IMR-90 (cell line): ENCODE measurements at regions not wholly inside any gene's neighbourhood (a gene's known extent, or its start where the extent isn't known, plus 50 kb on each side); places are given as distances from the start of the nearest gene placed in this dataset.

Experiments used
- ATAC-seq: fragments of 200-7000 bp; cut with Tn5 transposase; 2 replicates; pipeline ENCODE4 v1.9.1; 2020; ENCODE audit warnings: low read depth, mild to moderate bottlenecking, moderate library complexity
- BruUV-seq: library from RNA; stranded (reverse); fragments of 400-500 nt; replicated peaks from 2 replicates; lab custom pipeline; 2021; lab: Mats Ljungman, UMichigan
- CTCF ChIA-PET: fragments of 300-600 bp; formaldehyde crosslinking; extraction: SDS; loops from one replicate; lab custom pipeline; 2021; ENCODE audit warnings: antibody characterized with exemption; lab: Yijun Ruan, JAX
- POLR2A ChIA-PET: fragments of 300-600 bp; sonication (Branson Sonifier 250); formaldehyde crosslinking; loops from one replicate; lab custom pipeline; 2022; ENCODE audit warnings: antibody characterized with exemption; ENCODE audit not compliant: unreplicated experiment; lab: Charles Lee
- DNase-seq: peaks from one replicate; pipeline ENCODE4 v3.0.0; 2013
- H2AFZ ChIP-seq: replicated peaks from 2 replicates; pipeline ENCODE3; 2013; ENCODE audit warnings: low read length, mild to moderate bottlenecking; ENCODE audit not compliant: poor library complexity
- H2AK5ac ChIP-seq: 2 replicates; pipeline ENCODE4 v1.6.1; 2013; ENCODE audit warnings: low read depth, low read length, inconsistent platforms
- H2AK9ac ChIP-seq: replicated peaks from 2 replicates; pipeline ENCODE3; 2013; ENCODE audit warnings: mild to moderate bottlenecking, low read depth, low read length, moderate library complexity; ENCODE audit not compliant: poor library complexity
- H2BK120ac ChIP-seq: 2 replicates; pipeline ENCODE4 v1.6.1; 2013; ENCODE audit warnings: low read depth, low read length, inconsistent platforms
- H2BK15ac ChIP-seq: 3 replicates; pipeline ENCODE4 v1.6.1; 2013; ENCODE audit warnings: low read depth, low read length, inconsistent platforms
- H2BK20ac ChIP-seq: 2 replicates; pipeline ENCODE4 v1.6.1; 2013; ENCODE audit warnings: low read depth, mild to moderate bottlenecking, inconsistent platforms, low read length, moderate library complexity
- H2BK5ac ChIP-seq: 2 replicates; pipeline ENCODE4 v1.6.1; 2013; ENCODE audit warnings: mild to moderate bottlenecking, low read depth, low read length, inconsistent platforms; ENCODE audit not compliant: poor library complexity, severe bottlenecking
- H3K14ac ChIP-seq: replicated peaks from 2 replicates; pipeline ENCODE4 v1.6.1; 2013; ENCODE audit warnings: low read depth, low read length, inconsistent platforms
- H3K18ac ChIP-seq: 2 replicates; pipeline ENCODE4 v1.6.1; 2013; ENCODE audit warnings: low read depth, low read length, control low read depth
- H3K23ac ChIP-seq: 2 replicates; pipeline ENCODE4 v1.6.1; 2013; ENCODE audit warnings: low read depth, low read length, inconsistent platforms
- H3K27ac ChIP-seq: 2 replicates; pipeline ENCODE4 v1.5.1; 2013; ENCODE audit warnings: mild to moderate bottlenecking, control low read depth, low read length; ENCODE audit not compliant: insufficient read depth
- H3K27me3 ChIP-seq: 2 replicates; pipeline ENCODE4 v1.6.1; 2013; ENCODE audit warnings: low read length; ENCODE audit not compliant: control insufficient read depth, insufficient read depth
- H3K36me3 ChIP-seq: 2 replicates; pipeline ENCODE4 v1.6.1; 2013; ENCODE audit warnings: low read length, mixed read lengths; ENCODE audit not compliant: control insufficient read depth, insufficient read depth
- H3K4ac ChIP-seq: 2 replicates; pipeline ENCODE4 v1.6.1; 2013; ENCODE audit warnings: low read depth, low read length, inconsistent platforms
- H3K4me1 ChIP-seq: 2 replicates; pipeline ENCODE4 v1.6.1; 2013; ENCODE audit warnings: low read length, mixed read lengths; ENCODE audit not compliant: control insufficient read depth, insufficient read depth
- H3K4me2 ChIP-seq: 2 replicates; pipeline ENCODE4 v1.6.1; 2013; ENCODE audit warnings: low read depth, mild to moderate bottlenecking, control low read depth, low read length, moderate library complexity
- H3K4me3 ChIP-seq: 2 replicates; pipeline ENCODE4 v1.5.1; 2013; ENCODE audit warnings: low read depth, mild to moderate bottlenecking, control low read depth, low read length, moderate library complexity; ENCODE audit not compliant: insufficient read depth
- H3K56ac ChIP-seq: 2 replicates; pipeline ENCODE4 v1.6.1; 2013; ENCODE audit warnings: low read length, inconsistent platforms; ENCODE audit not compliant: insufficient read depth; ENCODE audit errors: extremely low read depth
- H3K79me1 ChIP-seq, 2 experiments: 2 replicates each; pipeline ENCODE4 v1.6.1; 2013; ENCODE audit warnings: low read length in 2 of 2, inconsistent platforms in 1 of 2, low read depth in 1 of 2
- H3K9ac ChIP-seq: 2 replicates; pipeline ENCODE4 v1.6.1; 2013; ENCODE audit warnings: low read depth, low read length, control low read depth
- H3K9me1 ChIP-seq: 2 replicates; pipeline ENCODE4 v1.6.1; 2013; ENCODE audit warnings: low read length, inconsistent platforms; ENCODE audit not compliant: insufficient read depth
- H3K9me3 ChIP-seq: 2 replicates; pipeline ENCODE4 v1.6.1; 2013; ENCODE audit warnings: low read length; ENCODE audit not compliant: control insufficient read depth, insufficient read depth
- H4K20me1 ChIP-seq: 2 replicates; pipeline ENCODE4 v1.6.1; 2013; ENCODE audit warnings: low read length, inconsistent platforms; ENCODE audit not compliant: insufficient read depth
- H4K5ac ChIP-seq: 2 replicates; pipeline ENCODE4 v1.6.1; 2013; ENCODE audit warnings: mild to moderate bottlenecking, low read depth, low read length, control low read depth
- H4K8ac ChIP-seq, 2 experiments: 2 replicates each; pipeline ENCODE4 v1.6.1; 2013; ENCODE audit warnings: low read depth in 2 of 2, low read length in 2 of 2, control low read depth in 1 of 2, inconsistent platforms in 1 of 2
- H4K91ac ChIP-seq: 2 replicates; pipeline ENCODE4 v1.6.1; 2013; ENCODE audit warnings: low read depth, low read length, inconsistent platforms; ENCODE audit not compliant: insufficient read depth
- CHD1 ChIP-seq: IDR thresholded peaks from 2 replicates; pipeline ENCODE4 v1.6.1; 2012; ENCODE audit warnings: low read depth, low read length, improper control_type of control experiment
- FOS ChIP-seq: fragments of 150-350 bp; IDR thresholded peaks from 2 replicates; pipeline ENCODE4 v1.6.1; 2016; ENCODE audit warnings: low read depth, low read length
- POLR2A ChIP-seq: IDR thresholded peaks from 2 replicates; pipeline ENCODE4 v1.6.1; 2012; ENCODE audit warnings: mild to moderate bottlenecking, low read depth, low read length
- RAD21 ChIP-seq: IDR thresholded peaks from 2 replicates; pipeline ENCODE4 v1.6.1; 2012; ENCODE audit warnings: low read length, improper control_type of control experiment
- RCOR1 ChIP-seq: IDR thresholded peaks from 2 replicates; pipeline ENCODE4 v1.6.1; 2012; ENCODE audit warnings: mild to moderate bottlenecking, low read length, improper control_type of control experiment; ENCODE audit not compliant: insufficient replicate concordance
- WGBS, 2 experiments: methylation state at CpG; one replicate each; pipeline versions ENCODE4 v1.1.5 to v1.1.7; 2013; ENCODE audit warnings: missing lambda C conversion rate in 2 of 2; ENCODE audit not compliant: insufficient read length in 1 of 2; ENCODE audit errors: extremely low coverage in 2 of 2; 5-methylcytosine and 5-hydroxymethylcytosine counted together
- dilution Hi-C: fragments of 300-500 bp; cut with HindIII; formaldehyde crosslinking; loops from one replicate; pipeline ENCODE4 v1.14.3; 2018; ENCODE audit warnings: low sequenced_read_pairs; ENCODE audit not compliant: unreplicated experiment
- in situ Hi-C: fragments of 300-500 bp; cut with MboI; formaldehyde crosslinking; loops from 3 replicates; pipeline ENCODE4 v1.14.3; 2019; ENCODE audit warnings: low sequenced_read_pairs, inconsistent platforms, mixed read lengths
- intact Hi-C: fragments of 100-400 bp; cut with micrococcal nuclease; formaldehyde crosslinking; loops from 2 replicates; pipeline ENCODE4 v1.10.0; 2022
- TF ChIP-seq, protein P1 (sequence below): fragments of 150-350 bp; IDR thresholded peaks from 2 replicates; pipeline ENCODE4 v1.6.1; 2016; ENCODE audit warnings: low read depth, mild to moderate bottlenecking, low read length, moderate library complexity, borderline replicate concordance

- TF ChIP-seq, protein P1, sequence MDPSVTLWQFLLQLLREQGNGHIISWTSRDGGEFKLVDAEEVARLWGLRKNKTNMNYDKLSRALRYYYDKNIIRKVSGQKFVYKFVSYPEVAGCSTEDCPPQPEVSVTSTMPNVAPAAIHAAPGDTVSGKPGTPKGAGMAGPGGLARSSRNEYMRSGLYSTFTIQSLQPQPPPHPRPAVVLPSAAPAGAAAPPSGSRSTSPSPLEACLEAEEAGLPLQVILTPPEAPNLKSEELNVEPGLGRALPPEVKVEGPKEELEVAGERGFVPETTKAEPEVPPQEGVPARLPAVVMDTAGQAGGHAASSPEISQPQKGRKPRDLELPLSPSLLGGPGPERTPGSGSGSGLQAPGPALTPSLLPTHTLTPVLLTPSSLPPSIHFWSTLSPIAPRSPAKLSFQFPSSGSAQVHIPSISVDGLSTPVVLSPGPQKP: no peak
- no peak for TF ChIP-seq POLR2A
These were observed 63.3 kb upstream of the BANK1 start (continued) for GRCh38 chr4:101727238-101727637.

DNA sequence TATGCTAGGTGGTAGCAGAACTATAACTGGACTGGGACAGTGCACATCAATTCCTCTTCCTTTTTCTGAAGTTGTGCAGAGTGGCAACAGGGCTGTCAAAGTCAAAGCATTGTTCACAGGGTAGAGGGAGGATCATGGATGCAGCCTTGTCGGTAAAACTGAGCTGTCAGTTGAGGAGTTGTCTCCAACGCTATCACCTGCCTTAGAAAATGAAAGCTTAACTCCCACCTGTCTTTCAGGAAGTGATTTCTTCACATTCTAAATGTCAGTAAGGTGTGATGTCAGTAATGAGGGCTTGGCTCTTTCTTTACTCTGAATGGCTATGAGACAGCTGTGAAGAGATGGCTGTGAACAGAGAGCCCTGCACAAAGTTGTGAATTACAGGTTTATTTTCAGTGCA, 66.4 kb upstream of the BANK1 start:
- Histone ChIP-seq H2AK9ac (no peak overlapping the region), H4K8ac (no peak overlapping the region), H3K27me3 (no peaks in the 10 kb centered on the region), H3K4me2 (no peak overlapping the region), H3K27ac (no peak overlapping the region), H3K56ac (no peak overlapping the region), H4K20me1 (no peaks in the 10 kb centered on the region), H3K9me1 (no peaks in the 10 kb centered on the region), H3K23ac (no peak overlapping the region), H4K91ac (no peak overlapping the region), H3K4ac (no peak overlapping the region), H2BK5ac (no peak overlapping the region), H3K9me3 (no peaks in the 10 kb centered on the region), H2BK15ac (no peak overlapping the region), H3K18ac (no peak overlapping the region), H2AFZ (no peak overlapping the region), H3K4me3 (no peak overlapping the region), H3K36me3 (no peaks in the 10 kb centered on the region), H4K5ac (no peak overlapping the region), H2AK5ac (no peak overlapping the region), H3K9ac (no peak overlapping the region), H2BK120ac (no peak overlapping the region), H2BK20ac (no peak overlapping the region), H3K14ac (no peak overlapping the region), H3K79me1 (no peaks in the 10 kb centered on the region), H3K4me1 (no peaks in the 10 kb centered on the region)
- CTCF ChIA-PET: no interaction called here
- DNase-seq: no peak
- intact Hi-C loops: no loop called here
- no peak for ATAC-seq
- POLR2A ChIA-PET: no interaction called here
- dilution Hi-C loops: no loop called here
- in situ Hi-C loops: no loop called here
- no CpG with 5 or more reads among the region's 2 CpGs for WGBS, 2 experiments
- BruUV-seq: no TSS peak
- no peak for TF ChIP-seq POLR2A
- no peak for TF ChIP-seq FOS
- no peak for TF ChIP-seq CHD1
- no peak for TF ChIP-seq RAD21
- TF ChIP-seq RCOR1: no peak
